D721Med (cell line): ENCODE measurements at regions not wholly inside any gene's neighbourhood (a gene's known extent, or its start where the extent isn't known, plus 50 kb on each side); places are given as distances from the start of the nearest gene placed in this dataset.
"Not testable (repeated sequence)": the region's sequence is repeated elsewhere in the genome, so short reads cannot be mapped to it uniquely, and the experiment has no call there.

Source experiments
- DNase-seq: peaks from one replicate; pipeline ENCODE4 v3.0.0; 2011; ENCODE audit warnings: low spot score; ENCODE audit not compliant: insufficient read length
- FAIRE-seq: peaks from 2 replicates; lab custom pipeline; 2011; peaks lifted over from hg19 to GRCh38; lab: Jason Lieb, UNC
- TF ChIP-seq, protein P1 (sequence below): IDR thresholded peaks from 2 replicates; pipeline ENCODE4 v1.5.1; 2012; ENCODE audit warnings: mild to moderate bottlenecking, control low read depth; ENCODE audit not compliant: insufficient read depth; ENCODE audit errors: missing control alignments

- no peak for DNase-seq
- no peak for FAIRE-seq
- TF ChIP-seq, protein P1, sequence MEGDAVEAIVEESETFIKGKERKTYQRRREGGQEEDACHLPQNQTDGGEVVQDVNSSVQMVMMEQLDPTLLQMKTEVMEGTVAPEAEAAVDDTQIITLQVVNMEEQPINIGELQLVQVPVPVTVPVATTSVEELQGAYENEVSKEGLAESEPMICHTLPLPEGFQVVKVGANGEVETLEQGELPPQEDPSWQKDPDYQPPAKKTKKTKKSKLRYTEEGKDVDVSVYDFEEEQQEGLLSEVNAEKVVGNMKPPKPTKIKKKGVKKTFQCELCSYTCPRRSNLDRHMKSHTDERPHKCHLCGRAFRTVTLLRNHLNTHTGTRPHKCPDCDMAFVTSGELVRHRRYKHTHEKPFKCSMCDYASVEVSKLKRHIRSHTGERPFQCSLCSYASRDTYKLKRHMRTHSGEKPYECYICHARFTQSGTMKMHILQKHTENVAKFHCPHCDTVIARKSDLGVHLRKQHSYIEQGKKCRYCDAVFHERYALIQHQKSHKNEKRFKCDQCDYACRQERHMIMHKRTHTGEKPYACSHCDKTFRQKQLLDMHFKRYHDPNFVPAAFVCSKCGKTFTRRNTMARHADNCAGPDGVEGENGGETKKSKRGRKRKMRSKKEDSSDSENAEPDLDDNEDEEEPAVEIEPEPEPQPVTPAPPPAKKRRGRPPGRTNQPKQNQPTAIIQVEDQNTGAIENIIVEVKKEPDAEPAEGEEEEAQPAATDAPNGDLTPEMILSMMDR, result no peak
These were observed 201.1 kb downstream of the NNT start for GRCh38 chr5:43804041-43804440.

DNA sequence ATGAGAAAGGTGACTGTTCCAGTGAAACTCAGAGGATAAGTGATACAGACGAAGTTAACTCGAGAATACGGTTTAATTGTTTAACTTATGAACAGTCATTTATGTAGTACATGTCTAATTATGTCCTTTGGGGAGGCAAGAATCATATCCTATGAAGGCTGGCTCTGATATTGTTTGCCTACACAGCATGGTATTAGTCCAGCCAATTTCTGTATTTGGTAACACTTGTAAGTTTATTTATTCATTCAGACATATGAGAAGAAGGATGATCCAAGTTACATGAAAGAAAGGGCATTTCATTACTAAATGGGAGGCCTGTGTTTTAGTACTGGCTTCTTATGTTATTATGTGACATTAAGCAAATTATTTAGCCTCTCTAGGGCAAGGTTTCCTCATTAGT lies 199.7 kb downstream of the NNT start:
- FAIRE-seq (no peak), DNase-seq (no peak)
- TF ChIP-seq, protein P1, result no peak

DNA sequence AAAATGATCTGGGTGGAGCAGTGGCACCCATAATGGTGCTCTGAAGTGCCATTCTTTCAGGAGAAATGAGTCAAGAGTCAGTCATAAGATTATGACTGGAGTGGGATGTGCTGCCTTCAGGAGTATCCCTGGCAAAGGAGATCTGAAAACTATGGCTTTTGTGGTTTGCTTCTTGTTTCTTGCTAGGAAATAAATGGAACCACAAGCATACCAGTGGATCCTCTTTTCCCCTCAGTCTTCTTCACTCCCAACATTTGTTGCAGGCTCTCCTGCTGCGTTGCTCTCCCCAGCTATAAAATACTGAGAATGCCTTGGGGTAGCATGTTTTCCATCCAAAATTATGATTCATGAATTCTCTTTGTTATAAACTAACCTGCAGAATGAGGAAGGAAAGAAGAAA lies 199.1 kb downstream of the NNT start:
- TF ChIP-seq, protein P1, result no peak

GRCh38 chr5:43798740-43799139 lies 195.8 kb downstream of the NNT start:
- FAIRE-seq (no peak), DNase-seq (no peak)
- TF ChIP-seq, protein P1, result no peak

More for the DNA sequence above, 199.1 kb downstream of the NNT start:
- no peak for FAIRE-seq
- DNase-seq, result no peak

GRCh38 chr5:43791880-43792279 lies 188.9 kb downstream of the NNT start:
- not testable (repeated sequence) for DNase-seq, FAIRE-seq

- TF ChIP-seq, protein P1, result no peak
- no peak for FAIRE-seq
- DNase-seq, result no peak
These were observed 182.2 kb downstream of the NNT start for GRCh38 chr5:43785198-43785597.

DNA sequence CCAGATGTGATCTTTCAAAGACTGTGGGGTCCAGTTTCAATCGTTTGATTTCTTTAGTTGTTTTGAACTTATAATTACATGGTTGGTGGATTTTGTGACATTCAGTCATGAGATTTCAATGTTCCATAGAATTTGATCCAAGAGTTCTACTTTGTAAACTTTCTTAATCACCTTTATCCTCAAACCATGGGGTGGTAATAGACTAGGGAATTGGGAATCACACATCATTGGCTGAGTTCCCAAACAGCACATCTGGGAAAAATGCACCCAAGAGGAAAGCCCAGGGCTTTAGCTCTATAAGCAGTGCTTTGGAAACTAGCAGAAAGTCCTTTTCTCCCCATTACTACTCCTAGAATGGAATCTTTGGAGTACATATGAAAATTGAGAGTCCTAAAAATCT lies 177.6 kb downstream of the NNT start:
- no peak for FAIRE-seq
- DNase-seq, result no peak
- TF ChIP-seq, protein P1, result no peak

DNA sequence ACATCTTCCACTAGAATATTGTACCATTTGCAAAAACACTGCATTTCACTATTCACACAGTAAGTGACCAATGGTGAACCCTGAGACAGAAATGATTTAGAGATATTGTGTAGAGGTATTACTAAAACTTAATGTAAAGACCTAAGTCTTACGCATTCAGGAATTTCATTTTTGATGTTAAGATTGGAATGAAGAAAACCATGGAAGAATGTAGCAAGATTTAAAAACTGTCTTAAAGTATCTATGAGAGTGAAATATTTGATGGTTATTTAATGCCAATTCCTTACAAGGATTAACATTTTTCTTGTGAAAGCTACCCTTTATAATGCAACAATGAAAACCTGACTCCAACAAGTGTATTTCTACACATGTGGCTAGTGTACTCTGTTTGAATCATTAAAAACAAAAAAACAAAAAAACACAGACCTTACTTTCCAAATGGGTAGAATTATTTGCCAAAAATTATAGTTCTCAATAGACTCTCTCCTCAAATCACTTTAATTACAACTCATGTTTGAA lies 172.0 kb downstream of the NNT start:
- DNase-seq, result no peak
- TF ChIP-seq, protein P1, result no peak
- no peak for FAIRE-seq
